Ectodermal cell (in vitro differentiated cells): ENCODE measurements at regions not wholly inside any gene's neighbourhood (a gene's known extent, or its start where the extent isn't known, plus 50 kb on each side); places are given as distances from the start of the nearest gene placed in this dataset.

ENCODE experiments used
- H3K27ac ChIP-seq: 2 replicates; pipeline ENCODE4 v1.7.0; 2013; ENCODE audit warnings: mild to moderate bottlenecking, low read depth, low read length; ENCODE audit not compliant: insufficient read depth, poor library complexity, severe bottlenecking
- H3K27me3 ChIP-seq: 2 replicates; pipeline ENCODE4 v1.7.0; 2013; ENCODE audit warnings: mild to moderate bottlenecking, low read length; ENCODE audit not compliant: insufficient read depth, control insufficient read depth, poor library complexity, severe bottlenecking
- H3K36me3 ChIP-seq: one replicate; pipeline ENCODE4 v1.7.0; 2013; ENCODE audit warnings: low read length; ENCODE audit not compliant: control insufficient read depth, insufficient read depth
- H3K4me1 ChIP-seq: one replicate; pipeline ENCODE4 v1.7.0; 2013; ENCODE audit warnings: low read length; ENCODE audit not compliant: control insufficient read depth, insufficient read depth
- H3K4me3 ChIP-seq: 2 replicates; pipeline ENCODE4 v1.7.0; 2013; ENCODE audit warnings: low read depth, low read length, control low read depth; ENCODE audit not compliant: insufficient read depth
- H3K9me3 ChIP-seq: 2 replicates; pipeline ENCODE4 v1.7.0; 2013; ENCODE audit warnings: mild to moderate bottlenecking, low read length, moderate library complexity; ENCODE audit not compliant: control insufficient read depth
- WGBS, 2 experiments: methylation state at CpG; one replicate each; pipeline ENCODE4 v1.1.7; 2013; ENCODE audit warnings: missing lambda C conversion rate in 2 of 2; 5-methylcytosine and 5-hydroxymethylcytosine counted together

GRCh38 chr7:125173571-125173970, 243.9 kb upstream of the POT1 start:
- 92 to 100% methylated on average over 2 of the region's 2 CpGs for WGBS, 2 experiments
- Histone ChIP-seq H3K27ac (no peak overlapping the region), H3K4me1 (no peaks in the 10 kb centered on the region), H3K27me3 (no peaks in the 10 kb centered on the region), H3K36me3 (no peaks in the 10 kb centered on the region), H3K9me3 (no peaks in the 10 kb centered on the region), H3K4me3 (no peak overlapping the region)

- Histone ChIP-seq H3K9me3 (no peaks in the 10 kb centered on the region), H3K36me3 (no peaks in the 10 kb centered on the region)
- 100% methylated on average over 1 of the region's 1 CpG; no CpG with 5 or more reads in 1 of the 2 experiments for WGBS, 2 experiments
Measured at GRCh38 chr7:125169088-125169487, 239.5 kb upstream of the POT1 start.

GRCh38 chr7:125154930-125155329, 225.3 kb upstream of the POT1 start:
- H3K9me3 ChIP-seq: no peaks in the 10 kb centered on the region
- no peaks in the 10 kb centered on the region for H3K27me3 ChIP-seq
- WGBS, 2 experiments: 83 to 100% methylated on average over 1 of the region's 1 CpG
- H3K4me1 ChIP-seq: no peaks in the 10 kb centered on the region
- H3K27ac ChIP-seq: no peak overlapping the region
- no peaks in the 10 kb centered on the region for H3K36me3 ChIP-seq
- no peak overlapping the region for H3K4me3 ChIP-seq

More at GRCh38 chr7:125169088-125169487, 239.5 kb upstream of the POT1 start:
- Histone ChIP-seq H3K4me1 (no peaks in the 10 kb centered on the region), H3K4me3 (no peak overlapping the region), H3K27ac (no peak overlapping the region), H3K27me3 (no peaks in the 10 kb centered on the region)

GRCh38 chr7:125149151-125149550, 219.5 kb upstream of the POT1 start:
- 83% methylated on average over 1 of the region's 1 CpG; no CpG with 5 or more reads in 1 of the 2 experiments for WGBS, 2 experiments
- Histone ChIP-seq H3K27ac (no peak overlapping the region), H3K36me3 (no peaks in the 10 kb centered on the region), H3K27me3 (no peaks in the 10 kb centered on the region), H3K4me3 (no peak overlapping the region), H3K9me3 (no peaks in the 10 kb centered on the region), H3K4me1 (no peaks in the 10 kb centered on the region)

GRCh38 chr7:125147047-125147446, 217.4 kb upstream of the POT1 start:
- Histone ChIP-seq H3K4me1 (no peaks in the 10 kb centered on the region), H3K36me3 (no peaks in the 10 kb centered on the region), H3K27me3 (no peaks in the 10 kb centered on the region), H3K9me3 (no peaks in the 10 kb centered on the region), H3K4me3 (no peak overlapping the region), H3K27ac (no peak overlapping the region)
- WGBS, 2 experiments: 73% methylated on average over 2 of the region's 2 CpGs; no CpG with 5 or more reads in 1 of the 2 experiments

GRCh38 chr7:125136755-125137532, 207.3 kb upstream of the POT1 start:
- WGBS, 2 experiments: 64 to 81% methylated on average over 1 to 2 of the region's 2 CpGs
- H3K4me1 ChIP-seq: no peaks in the 10 kb centered on the region
- H3K27me3 ChIP-seq: no peaks in the 10 kb centered on the region
- H3K27ac ChIP-seq: no peak overlapping the region
- H3K36me3 ChIP-seq: no peaks in the 10 kb centered on the region
- no peak overlapping the region for H3K4me3 ChIP-seq
- H3K9me3 ChIP-seq: no peaks in the 10 kb centered on the region

- Histone ChIP-seq H3K4me3 (no peak overlapping the region), H3K27ac (no peak overlapping the region), H3K9me3 (no peaks in the 10 kb centered on the region), H3K4me1 (no peaks in the 10 kb centered on the region), H3K27me3 (no peaks in the 10 kb centered on the region), H3K36me3 (no peaks in the 10 kb centered on the region)
- no CpG with 5 or more reads among the region's 1 CpG for WGBS, 2 experiments
Measured at GRCh38 chr7:125136341-125136740, 206.7 kb upstream of the POT1 start.

- Histone ChIP-seq H3K27me3 (no peaks in the 10 kb centered on the region), H3K4me1 (no peaks in the 10 kb centered on the region), H3K27ac (no peak overlapping the region), H3K9me3 (no peaks in the 10 kb centered on the region), H3K36me3 (no peaks in the 10 kb centered on the region), H3K4me3 (no peak overlapping the region)
- WGBS, 2 experiments: 91% methylated on average over 1 of the region's 1 CpG; no CpG with 5 or more reads in 1 of the 2 experiments
Measured at GRCh38 chr7:125130173-125130572, 200.5 kb upstream of the POT1 start.

- H3K36me3 ChIP-seq: no peaks in the 10 kb centered on the region
- no peaks in the 10 kb centered on the region for H3K9me3 ChIP-seq
- no peak overlapping the region for H3K27ac ChIP-seq
- no peaks in the 10 kb centered on the region for H3K4me1 ChIP-seq
- WGBS, 2 experiments: 92 to 99% methylated on average over 4 of the region's 4 CpGs
- no peak overlapping the region for H3K4me3 ChIP-seq
- H3K27me3 ChIP-seq: no peaks in the 10 kb centered on the region
Measured at GRCh38 chr7:125127304-125127703, 197.7 kb upstream of the POT1 start.

GRCh38 chr7:125126376-125126775, 196.8 kb upstream of the POT1 start:
- Histone ChIP-seq H3K9me3 (no peaks in the 10 kb centered on the region), H3K4me3 (no peak overlapping the region), H3K36me3 (no peaks in the 10 kb centered on the region), H3K27ac (no peak overlapping the region), H3K27me3 (no peaks in the 10 kb centered on the region), H3K4me1 (no peaks in the 10 kb centered on the region)
- WGBS, 2 experiments: 89 to 93% methylated on average over 1 of the region's 1 CpG
